PFSK-1 (cell line): ENCODE measurements at regions not wholly inside any gene's neighbourhood (a gene's known extent, or its start where the extent isn't known, plus 50 kb on each side); places are given as distances from the start of the nearest gene placed in this dataset.

Experiments used
- FOXP2 ChIP-seq: optimal IDR thresholded peaks from 2 replicates; pipeline ENCODE3; 2011; ENCODE audit warnings: borderline replicate concordance, control low read depth, inconsistent platforms; ENCODE audit not compliant: insufficient read depth; ENCODE audit errors: extremely low read length, extremely low read depth
- POLR2AphosphoS5 ChIP-seq: IDR thresholded peaks from 2 replicates; pipeline ENCODE4 v1.6.1; 2012; ENCODE audit warnings: low read depth, mild to moderate bottlenecking, control low read depth, low read length, moderate library complexity
- REST ChIP-seq, 2 experiments: IDR thresholded peaks; 2 replicates each; pipeline versions ENCODE4 v1.6.1 to v1.8.0; 2011 to 2012; ENCODE audit warnings: low read depth in 2 of 2, low read length in 2 of 2, control low read depth in 1 of 2, inconsistent platforms in 1 of 2, mild to moderate bottlenecking in 1 of 2, moderate library complexity in 1 of 2; ENCODE audit not compliant: insufficient read depth in 1 of 2
- SIN3A ChIP-seq: IDR thresholded peaks from 2 replicates; pipeline ENCODE4 v1.6.1; 2012; ENCODE audit warnings: mild to moderate bottlenecking, low read length, moderate library complexity, borderline replicate concordance; ENCODE audit not compliant: insufficient read depth
- TAF1 ChIP-seq: IDR thresholded peaks from 2 replicates; pipeline ENCODE4 v1.6.1; 2012; ENCODE audit warnings: low read length, control low read depth, borderline replicate concordance; ENCODE audit not compliant: insufficient read depth

DNA sequence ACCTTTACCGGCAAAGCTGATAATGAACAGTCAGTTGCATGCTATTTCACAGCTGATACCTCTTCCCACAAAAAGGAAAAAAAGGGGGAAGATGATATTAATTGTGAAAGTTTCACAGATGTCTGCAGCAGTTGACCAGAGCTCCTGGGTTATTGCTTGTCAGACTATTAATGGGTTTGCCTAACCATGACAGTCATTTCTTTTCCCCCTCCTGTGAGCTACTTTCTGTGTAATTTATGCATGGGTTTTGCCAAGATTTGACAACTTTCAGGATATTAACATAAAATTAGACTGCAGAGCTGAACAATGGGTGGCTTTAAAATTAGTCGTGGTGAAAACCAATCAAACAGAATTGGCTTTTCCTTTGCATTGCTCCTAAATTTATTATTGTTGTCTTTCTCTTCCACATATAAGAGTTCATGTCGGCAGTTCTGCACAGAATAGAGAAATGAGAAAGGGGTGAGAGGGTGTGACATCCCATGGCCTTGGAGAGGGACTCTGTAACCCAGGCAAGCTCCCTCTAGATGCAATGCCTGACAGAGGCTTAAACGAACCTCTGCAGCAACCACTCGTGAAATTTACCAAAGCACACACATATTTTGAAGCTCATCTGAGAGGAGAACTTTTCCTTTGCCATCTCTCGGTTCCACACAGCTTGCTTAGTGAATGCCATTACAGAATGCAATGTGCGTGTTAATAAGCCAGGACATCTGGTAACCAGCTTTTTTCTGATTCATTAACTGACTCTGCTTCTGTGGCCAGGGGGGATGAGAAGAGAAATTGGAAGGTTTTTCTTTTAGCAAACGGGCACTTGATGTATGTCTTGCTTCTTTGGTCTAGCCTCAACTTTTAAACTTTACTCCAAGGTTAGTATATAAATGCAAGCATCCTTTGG, 82.2 kb upstream of the ITGA4 start:
- no peak for TF ChIP-seq REST (IDR thresholded peaks at IDR 0.05; ENCODE audit: insufficient read depth in 1 of 2, low read depth in 2 of 2, low read length in 2 of 2)
- no peak for TF ChIP-seq SIN3A
- no peak for TF ChIP-seq POLR2AphosphoS5
- no peak for TF ChIP-seq FOXP2
- no peak for TF ChIP-seq TAF1

GRCh38 chr2:181376442-181376841, 80.7 kb upstream of the ITGA4 start:
- TF ChIP-seq TAF1 = no peak
- TF ChIP-seq REST (IDR thresholded peaks at IDR 0.05; ENCODE audit: insufficient read depth in 1 of 2, low read depth in 2 of 2, low read length in 2 of 2) = no peak
- no peak for TF ChIP-seq POLR2AphosphoS5
- TF ChIP-seq FOXP2 = no peak
- no peak for TF ChIP-seq SIN3A

DNA sequence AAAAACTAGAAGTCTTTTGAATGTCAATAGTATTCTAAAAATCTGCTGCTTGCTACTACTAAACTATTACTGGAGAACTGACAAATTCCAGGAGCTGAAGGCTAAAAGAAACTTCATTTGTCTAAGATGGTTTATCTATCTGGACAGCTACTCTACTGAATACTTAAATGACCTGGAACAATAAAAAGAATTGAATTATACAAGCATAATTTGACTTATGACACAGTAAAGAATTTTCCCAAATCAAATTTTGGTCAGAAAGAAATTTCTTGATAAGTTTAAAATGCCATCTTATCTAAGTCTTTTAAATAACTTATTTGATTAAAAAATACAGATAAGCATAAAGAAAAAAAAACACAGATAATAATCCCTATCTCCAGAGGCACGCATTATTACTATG, 80.2 kb upstream of the ITGA4 start:
- TF ChIP-seq TAF1 = no peak
- TF ChIP-seq POLR2AphosphoS5 = no peak
- TF ChIP-seq REST (IDR thresholded peaks at IDR 0.05; ENCODE audit: insufficient read depth in 1 of 2, low read depth in 2 of 2, low read length in 2 of 2) = no peak

- no peak for TF ChIP-seq REST (IDR thresholded peaks at IDR 0.05; ENCODE audit: insufficient read depth in 1 of 2, low read depth in 2 of 2, low read length in 2 of 2)
- no peak for TF ChIP-seq POLR2AphosphoS5
- no peak for TF ChIP-seq FOXP2
- no peak for TF ChIP-seq TAF1
- TF ChIP-seq SIN3A = no peak
Observed at GRCh38 chr2:181378491-181378890, 78.7 kb upstream of the ITGA4 start.
